HepG2 (cell line): ENCODE measurements at regions not wholly inside any gene's neighbourhood (a gene's known extent, or its start where the extent isn't known, plus 50 kb on each side); places are given as distances from the start of the nearest gene placed in this dataset.

ENCODE experiments used
- ATAC-seq: fragments of 200-7000 bp; cut with Tn5 transposase; 3 replicates; pipeline ENCODE4 v1.9.1; 2020; ENCODE audit warnings: mild to moderate bottlenecking, moderate library complexity
- BruUV-seq: library from RNA; stranded (reverse); fragments of 400-500 nt; replicated peaks from 2 replicates; lab custom pipeline; 2021; lab: Mats Ljungman, UMichigan
- CTCF ChIA-PET: fragments of 300-600 bp; formaldehyde crosslinking; extraction: SDS; loops from one replicate; lab custom pipeline; 2021; ENCODE audit warnings: low total read pairs, inconsistent platforms, low intra/inter-chr PET ratio; lab: Yijun Ruan, JAX
- POLR2A ChIA-PET: fragments of 350-600 bp; sonication (Branson Sonifier 250); formaldehyde crosslinking; loops from one replicate; lab custom pipeline; 2020; ENCODE audit warnings: antibody characterized with exemption, inconsistent platforms; lab: Yijun Ruan, JAX
- DNase-seq: peaks from one replicate; pipeline ENCODE4 v3.0.0-alpha.2; 2015; ENCODE audit warnings: low spot score
- FAIRE-seq: peaks from 3 replicates; lab custom pipeline; 2011; peaks lifted over from hg19 to GRCh38; lab: Jason Lieb, UNC
- H2AFZ ChIP-seq: one replicate; pipeline ENCODE4 v1.6.1; 2011; ENCODE audit warnings: low read length, inconsistent platforms
- H3K27ac ChIP-seq: fragments of 300-600 bp; 3 replicates; pipeline ENCODE4 v1.8.0; 2011; ENCODE audit warnings: mixed run types, mild to moderate bottlenecking, mixed read lengths, low read length, inconsistent platforms; ENCODE audit not compliant: insufficient read depth; ENCODE audit errors: extremely low read length
- H3K27me3 ChIP-seq, 2 experiments: fragments of 200-600 bp in 1 of 2; 2 replicates in 1 of 2; 3 replicates in 1 of 2; pipeline versions ENCODE4 v1.6.0 to v1.8.0; 2011; ENCODE audit warnings: low read length in 2 of 2, mild to moderate bottlenecking in 2 of 2, moderate library complexity in 2 of 2, inconsistent platforms in 1 of 2; ENCODE audit not compliant: insufficient read depth in 2 of 2, control insufficient read depth in 1 of 2
- H3K36me3 ChIP-seq, 2 experiments: fragments of 200-600 bp in 1 of 2; replicated peaks in 1 of 2; 2 replicates in 1 of 2; 3 replicates in 1 of 2; pipeline versions ENCODE4 v1.5.1 to v1.8.0; 2011; ENCODE audit warnings: low read length in 2 of 2, inconsistent platforms in 1 of 2; ENCODE audit not compliant: insufficient read depth in 2 of 2, control insufficient read depth in 1 of 2
- H3K4me1 ChIP-seq: 2 replicates; pipeline ENCODE4 v1.5.1; 2012; ENCODE audit warnings: low read length, inconsistent platforms; ENCODE audit not compliant: insufficient read depth
- H3K4me2 ChIP-seq: 2 replicates; pipeline ENCODE4 v1.6.0; 2011; ENCODE audit warnings: low read depth, low read length, inconsistent platforms
- H3K4me3 ChIP-seq, 3 experiments: fragments of 200-600 bp in 1 of 3; sonication (generic), shearing (Covaris generic) in 1 of 3; replicated peaks in 1 of 3; 2 replicates each; pipeline ENCODE4 v1.5.1; 2011 to 2016; ENCODE audit warnings: low read length in 3 of 3, inconsistent platforms in 2 of 3, low read depth in 2 of 3, mild to moderate bottlenecking in 2 of 3, control low read depth in 1 of 3, mixed read lengths in 1 of 3; ENCODE audit not compliant: insufficient read depth in 1 of 3
- H3K79me2 ChIP-seq: one replicate; pipeline ENCODE4 v1.6.1; 2011; ENCODE audit warnings: low read length, inconsistent platforms; ENCODE audit not compliant: insufficient read depth
- H3K9ac ChIP-seq: 2 replicates; pipeline ENCODE4 v1.6.0; 2011; ENCODE audit warnings: mild to moderate bottlenecking, low read depth, low read length, inconsistent platforms; ENCODE audit not compliant: insufficient read depth
- H3K9me3 ChIP-seq: 2 replicates; pipeline ENCODE4 v1.5.1; 2012; ENCODE audit warnings: mild to moderate bottlenecking, low read length
- H4K20me1 ChIP-seq: 2 replicates; pipeline ENCODE4 v1.6.0; 2011; ENCODE audit warnings: inconsistent platforms, mild to moderate bottlenecking, low read length, moderate library complexity; ENCODE audit not compliant: insufficient read depth
- CC2D1A ChIP-seq: sonication (generic); formaldehyde crosslinking; IDR thresholded peaks from 2 replicates; pipeline ENCODE4 v1.8.1; 2023; ENCODE audit warnings: mild to moderate bottlenecking, missing genetic modification reagents
- GTF3A ChIP-seq: sonication (generic); formaldehyde crosslinking; conservative IDR thresholded peaks from 2 replicates; pipeline ENCODE4 v1.4.0; 2020; ENCODE audit warnings: mild to moderate bottlenecking, missing genetic modification reagents
- POGZ ChIP-seq: sonication (generic); formaldehyde crosslinking; IDR thresholded peaks from 2 replicates; pipeline ENCODE4 v1.4.0; 2020; ENCODE audit warnings: mild to moderate bottlenecking, missing genetic modification reagents
- SCMH1 ChIP-seq: sonication (generic); formaldehyde crosslinking; IDR thresholded peaks from 2 replicates; pipeline ENCODE4 v1.9.0; 2021; ENCODE audit warnings: missing genetic modification reagents, mild to moderate bottlenecking, borderline replicate concordance
- SMARCE1 ChIP-seq: fragments of 450-650 bp; IDR thresholded peaks from 2 replicates; pipeline ENCODE4 v1.6.1; 2017; ENCODE audit warnings: borderline replicate concordance
- SNRNP70 ChIP-seq: fragments of 200-400 bp; formaldehyde crosslinking; IDR thresholded peaks from 2 replicates; pipeline ENCODE4 v1.6.1; 2017; ENCODE audit warnings: mild to moderate bottlenecking, low read depth, low read length, moderate library complexity
- SRSF1 ChIP-seq: fragments of 200-400 bp; formaldehyde crosslinking; optimal IDR thresholded peaks from 2 replicates; pipeline ENCODE3; 2017; ENCODE audit warnings: mild to moderate bottlenecking, low read depth, low read length, moderate library complexity
- SRY ChIP-seq: sonication (generic); formaldehyde crosslinking; IDR thresholded peaks from 2 replicates; pipeline ENCODE4 v1.8.0; 2022; ENCODE audit warnings: mild to moderate bottlenecking, missing genetic modification reagents
- ZBTB33 ChIP-seq: sonication (generic); formaldehyde crosslinking; IDR thresholded peaks from 2 replicates; pipeline ENCODE4 v1.4.0; 2020; ENCODE audit warnings: missing genetic modification reagents
- ZNF296 ChIP-seq: sonication (generic); formaldehyde crosslinking; conservative IDR thresholded peaks from 2 replicates; pipeline ENCODE4 v1.5.0; 2020; ENCODE audit warnings: mild to moderate bottlenecking, missing genetic modification reagents
- ZNF382 ChIP-seq: sonication (generic); formaldehyde crosslinking; IDR thresholded peaks from 2 replicates; pipeline ENCODE4 v1.5.0; 2020; ENCODE audit warnings: missing genetic modification reagents, mild to moderate bottlenecking, borderline replicate concordance
- ZNF501 ChIP-seq: sonication (generic); formaldehyde crosslinking; IDR thresholded peaks from 2 replicates; pipeline ENCODE4 v1.5.1; 2020; ENCODE audit warnings: mild to moderate bottlenecking, moderate library complexity, missing genetic modification reagents
- ZNF550 ChIP-seq: sonication (generic); formaldehyde crosslinking; IDR thresholded peaks from 2 replicates; pipeline ENCODE4 v1.4.0; 2020; ENCODE audit warnings: mild to moderate bottlenecking, missing genetic modification reagents, borderline replicate concordance
- ZNF557 ChIP-seq: sonication (generic); formaldehyde crosslinking; IDR thresholded peaks from 2 replicates; pipeline ENCODE4 v1.4.0; 2020; ENCODE audit warnings: missing genetic modification reagents
- ZNF691 ChIP-seq: sonication (generic); formaldehyde crosslinking; IDR thresholded peaks from 2 replicates; pipeline ENCODE4 v1.4.0; 2020; ENCODE audit warnings: missing genetic modification reagents, low read depth, mild to moderate bottlenecking, borderline replicate concordance
- ZNF703 ChIP-seq: sonication (generic); formaldehyde crosslinking; IDR thresholded peaks from 2 replicates; pipeline ENCODE4 v1.5.1; 2020; ENCODE audit warnings: missing genetic modification reagents, mild to moderate bottlenecking, moderate library complexity, borderline replicate concordance
- ZNF788 ChIP-seq: sonication (generic); formaldehyde crosslinking; IDR thresholded peaks from 2 replicates; pipeline ENCODE4 v1.5.0; 2020; ENCODE audit warnings: mild to moderate bottlenecking, missing genetic modification reagents, borderline replicate concordance
- ZNF83 ChIP-seq: sonication (generic); formaldehyde crosslinking; IDR thresholded peaks from 2 replicates; pipeline ENCODE4 v1.4.0; 2020; ENCODE audit warnings: missing genetic modification reagents, mild to moderate bottlenecking, borderline replicate concordance
- in situ Hi-C: cut with HindIII; loops from 2 replicates; pipeline ENCODE4 v1.10.0; 2017; ENCODE audit warnings: low pct_unique_long_range_greater_than_20kb; ENCODE audit not compliant: extremely low pct_ligation_motif_present
- intact Hi-C: fragments of 100-400 bp; cut with micrococcal nuclease; formaldehyde crosslinking; loops from one replicate; pipeline ENCODE4 v1.10.0; 2022; ENCODE audit not compliant: unreplicated experiment
- TF ChIP-seq, protein P1 (sequence below): sonication (generic); formaldehyde crosslinking; IDR thresholded peaks from 2 replicates; pipeline ENCODE4 v1.4.0; 2020; ENCODE audit warnings: missing genetic modification reagents, mild to moderate bottlenecking, borderline replicate concordance
- TF ChIP-seq, protein P2 (sequence below): IDR thresholded peaks from 2 replicates; pipeline ENCODE4 v1.6.1; 2016; ENCODE audit warnings: low read depth

GRCh38 chr3:25218362-25218761 is 209.7 kb upstream of the RARB start:
- no peaks in the 10 kb centered on the region for H3K36me3 ChIP-seq
- ChIA-PET CTCF (no interaction called here), POLR2A (no interaction called here)
- H3K27ac ChIP-seq: no peak overlapping the region
- no peaks in the 10 kb centered on the region for H4K20me1 ChIP-seq
- H3K27me3 ChIP-seq: no peaks in the 10 kb centered on the region
- H3K4me1 ChIP-seq: no peaks in the 10 kb centered on the region
- BruUV-seq: no TSS peak
- no peaks in the 10 kb centered on the region for H3K79me2 ChIP-seq
- no peak for TF ChIP-seq ZNF691 (CRISPR knock-in tag)
- TF ChIP-seq ZNF382 (CRISPR knock-in tag): no peak
- TF ChIP-seq, protein P1, sequence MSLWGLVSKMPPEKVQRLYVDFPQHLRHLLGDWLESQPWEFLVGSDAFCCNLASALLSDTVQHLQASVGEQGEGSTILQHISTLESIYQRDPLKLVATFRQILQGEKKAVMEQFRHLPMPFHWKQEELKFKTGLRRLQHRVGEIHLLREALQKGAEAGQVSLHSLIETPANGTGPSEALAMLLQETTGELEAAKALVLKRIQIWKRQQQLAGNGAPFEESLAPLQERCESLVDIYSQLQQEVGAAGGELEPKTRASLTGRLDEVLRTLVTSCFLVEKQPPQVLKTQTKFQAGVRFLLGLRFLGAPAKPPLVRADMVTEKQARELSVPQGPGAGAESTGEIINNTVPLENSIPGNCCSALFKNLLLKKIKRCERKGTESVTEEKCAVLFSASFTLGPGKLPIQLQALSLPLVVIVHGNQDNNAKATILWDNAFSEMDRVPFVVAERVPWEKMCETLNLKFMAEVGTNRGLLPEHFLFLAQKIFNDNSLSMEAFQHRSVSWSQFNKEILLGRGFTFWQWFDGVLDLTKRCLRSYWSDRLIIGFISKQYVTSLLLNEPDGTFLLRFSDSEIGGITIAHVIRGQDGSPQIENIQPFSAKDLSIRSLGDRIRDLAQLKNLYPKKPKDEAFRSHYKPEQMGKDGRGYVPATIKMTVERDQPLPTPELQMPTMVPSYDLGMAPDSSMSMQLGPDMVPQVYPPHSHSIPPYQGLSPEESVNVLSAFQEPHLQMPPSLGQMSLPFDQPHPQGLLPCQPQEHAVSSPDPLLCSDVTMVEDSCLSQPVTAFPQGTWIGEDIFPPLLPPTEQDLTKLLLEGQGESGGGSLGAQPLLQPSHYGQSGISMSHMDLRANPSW (CRISPR knock-in tag): no peak
- no peak for TF ChIP-seq ZBTB33 (CRISPR knock-in tag)
- TF ChIP-seq CC2D1A (CRISPR knock-in tag): no peak
- no peak for TF ChIP-seq GTF3A (CRISPR knock-in tag)
- TF ChIP-seq SNRNP70: no peak
- TF ChIP-seq ZNF550 (CRISPR knock-in tag): no peak
- no peak for TF ChIP-seq SMARCE1
- TF ChIP-seq SRSF1: no peak
- TF ChIP-seq ZNF788 (CRISPR knock-in tag): no peak
- TF ChIP-seq ZNF703 (CRISPR knock-in tag): no peak
- no peak for TF ChIP-seq ZNF557 (CRISPR knock-in tag)
- TF ChIP-seq ZNF83 (CRISPR knock-in tag): no peak
- TF ChIP-seq ZNF296 (CRISPR knock-in tag): no peak
- no peak for TF ChIP-seq POGZ (CRISPR knock-in tag)
- TF ChIP-seq SRY: no peak
- no peak for TF ChIP-seq ZNF501 (CRISPR knock-in tag)
- TF ChIP-seq, protein P2, sequence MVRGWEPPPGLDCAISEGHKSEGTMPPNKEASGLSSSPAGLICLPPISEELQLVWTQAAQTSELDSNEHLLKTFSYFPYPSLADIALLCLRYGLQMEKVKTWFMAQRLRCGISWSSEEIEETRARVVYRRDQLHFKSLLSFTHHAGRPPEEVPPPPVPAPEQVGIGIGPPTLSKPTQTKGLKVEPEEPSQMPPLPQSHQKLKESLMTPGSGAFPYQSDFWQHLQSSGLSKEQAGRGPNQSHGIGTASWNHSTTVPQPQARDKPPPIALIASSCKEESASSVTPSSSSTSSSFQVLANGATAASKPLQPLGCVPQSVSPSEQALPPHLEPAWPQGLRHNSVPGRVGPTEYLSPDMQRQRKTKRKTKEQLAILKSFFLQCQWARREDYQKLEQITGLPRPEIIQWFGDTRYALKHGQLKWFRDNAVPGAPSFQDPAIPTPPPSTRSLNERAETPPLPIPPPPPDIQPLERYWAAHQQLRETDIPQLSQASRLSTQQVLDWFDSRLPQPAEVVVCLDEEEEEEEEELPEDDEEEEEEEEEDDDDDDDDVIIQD (CRISPR knock-in tag): no peak
- TF ChIP-seq SCMH1 (CRISPR knock-in tag): no peak
- H3K9ac ChIP-seq: no peak overlapping the region
- no peak overlapping the region for H3K4me2 ChIP-seq
- intact Hi-C loops (no loop called here), in situ Hi-C loops (no loop called here)
- H2AFZ ChIP-seq: no peak overlapping the region
- no peaks in the 10 kb centered on the region for H3K9me3 ChIP-seq
- FAIRE-seq: no peak
- no peak overlapping the region for H3K4me3 ChIP-seq
- no peak for DNase-seq
- ATAC-seq: no peak
